ENCODE measurements at regions not wholly inside any gene's neighbourhood (a gene's known extent, or its start where the extent isn't known, plus 50 kb on each side); places are given as distances from the start of the nearest gene placed in this dataset.

GRCh38 chr4:148515248-148515647 is 73.0 kb upstream of the NR3C2 start:
- intact Hi-C loops (cut with micrococcal nuclease; ENCODE audit: unreplicated experiment), result no loop called here
- POLR2A ChIA-PET, result no interaction called here
- H3K36me3 ChIP-seq (ENCODE audit: control insufficient read depth, insufficient read depth, low read length), result no peaks in the 10 kb centered on the region

GRCh38 chr4:148514581-148514980 is 72.4 kb upstream of the NR3C2 start:
- H3K9me3 ChIP-seq, result no peaks in the 10 kb centered on the region
- no peak for TF ChIP-seq CTCF (IDR thresholded peaks at IDR 0.05; ENCODE audit: insufficient read depth in 1 of 2, low read depth in 1 of 2, low read length in 1 of 2, severe bottlenecking in 1 of 2, unreplicated experiment in 1 of 2)
- no peak overlapping the region for H3K4me3 Mint-ChIP-seq (ENCODE audit: unreplicated experiment)
- BruUV-seq (replicated peaks), result no TSS peak
- CTCF ChIA-PET, result no interaction called here
- no peak overlapping the region for H3K27ac Mint-ChIP-seq (ENCODE audit: unreplicated experiment)
- H3K4me1 ChIP-seq, result no peaks in the 10 kb centered on the region
- intact Hi-C loops (cut with micrococcal nuclease; ENCODE audit: unreplicated experiment), result no loop called here
- no peak for DNase-seq
- no peak overlapping the region for H3K4me3 ChIP-seq (ENCODE audit: low read depth, low read length)
- H3K9me3 Mint-ChIP-seq (ENCODE audit: unreplicated experiment), result no peaks in the 10 kb centered on the region
- H3K36me3 ChIP-seq (ENCODE audit: control insufficient read depth, insufficient read depth, low read length), result no peaks in the 10 kb centered on the region
- no peaks in the 10 kb centered on the region for H3K27me3 ChIP-seq (replicated peaks; ENCODE audit: control insufficient read depth, insufficient read depth, low read length)
- H3K27me3 Mint-ChIP-seq (ENCODE audit: insufficient read depth, unreplicated experiment), result peaks cover 2% of the 10 kb centered on the region
- H3K36me3 Mint-ChIP-seq (ENCODE audit: insufficient read depth, unreplicated experiment), result no peaks in the 10 kb centered on the region
- H3K4me1 Mint-ChIP-seq (ENCODE audit: low read depth, unreplicated experiment), result no peaks in the 10 kb centered on the region
- POLR2A ChIA-PET, result no interaction called here

More at GRCh38 chr4:148515248-148515647, 73.0 kb upstream of the NR3C2 start:
- Mint-ChIP-seq H3K4me3 (ENCODE audit: unreplicated experiment) (no peak overlapping the region), H3K9me3 (ENCODE audit: unreplicated experiment) (no peaks in the 10 kb centered on the region), H3K4me1 (ENCODE audit: low read depth, unreplicated experiment) (no peaks in the 10 kb centered on the region), H3K27me3 (ENCODE audit: insufficient read depth, unreplicated experiment) (peaks cover 2% of the 10 kb centered on the region), H3K36me3 (ENCODE audit: insufficient read depth, unreplicated experiment) (no peaks in the 10 kb centered on the region), H3K27ac (ENCODE audit: unreplicated experiment) (no peak overlapping the region)
- Histone ChIP-seq H3K4me1 (no peaks in the 10 kb centered on the region), H3K9me3 (no peaks in the 10 kb centered on the region), H3K4me3 (ENCODE audit: low read depth, low read length) (no peak overlapping the region), H3K27me3 (replicated peaks; ENCODE audit: control insufficient read depth, insufficient read depth, low read length) (no peaks in the 10 kb centered on the region)
- TF ChIP-seq CTCF (IDR thresholded peaks at IDR 0.05; ENCODE audit: insufficient read depth in 1 of 2, low read depth in 1 of 2, low read length in 1 of 2, severe bottlenecking in 1 of 2, unreplicated experiment in 1 of 2), result no peak
- CTCF ChIA-PET, result no interaction called here
- no TSS peak for BruUV-seq (replicated peaks)
- no peak for DNase-seq

- BruUV-seq (replicated peaks), result no TSS peak
- Mint-ChIP-seq H3K27ac (ENCODE audit: unreplicated experiment) (no peak overlapping the region), H3K27me3 (ENCODE audit: insufficient read depth, unreplicated experiment) (peaks cover 2% of the 10 kb centered on the region), H3K36me3 (ENCODE audit: insufficient read depth, unreplicated experiment) (no peaks in the 10 kb centered on the region), H3K4me1 (ENCODE audit: low read depth, unreplicated experiment) (no peaks in the 10 kb centered on the region), H3K9me3 (ENCODE audit: unreplicated experiment) (no peaks in the 10 kb centered on the region), H3K4me3 (ENCODE audit: unreplicated experiment) (no peak overlapping the region)
- no peaks in the 10 kb centered on the region for H3K9me3 ChIP-seq
- intact Hi-C loops (cut with micrococcal nuclease; ENCODE audit: unreplicated experiment), result no loop called here
- H3K4me1 ChIP-seq, result no peaks in the 10 kb centered on the region
- H3K27me3 ChIP-seq (replicated peaks; ENCODE audit: control insufficient read depth, insufficient read depth, low read length), result no peaks in the 10 kb centered on the region
- no peak overlapping the region for H3K4me3 ChIP-seq (ENCODE audit: low read depth, low read length)
- H3K36me3 ChIP-seq (ENCODE audit: control insufficient read depth, insufficient read depth, low read length), result no peaks in the 10 kb centered on the region
- TF ChIP-seq CTCF (IDR thresholded peaks at IDR 0.05; ENCODE audit: insufficient read depth in 1 of 2, low read depth in 1 of 2, low read length in 1 of 2, severe bottlenecking in 1 of 2, unreplicated experiment in 1 of 2), result no peak
- DNase-seq, result no peak
- ChIA-PET CTCF (no interaction called here), POLR2A (no interaction called here)
These were observed 71.8 kb upstream of the NR3C2 start for GRCh38 chr4:148514041-148514440.
